Activated CD4-positive, alpha-beta T cell treated with anti-CD3 and anti-CD28 coated beads, Interleukin-2, Interleukin-6, amounts not matched to agents 100 ng/mL and 50 ng/mL, durations not matched to agents 16 hours and 8 hours (primary cell): ENCODE measurements at regions not wholly inside any gene's neighbourhood (a gene's known extent, or its start where the extent isn't known, plus 50 kb on each side); places are given as distances from the start of the nearest gene placed in this dataset.

Source experiments
- DNase-seq: peaks from one replicate; pipeline ENCODE4 v3.0.0-alpha.2; 2020

DNA sequence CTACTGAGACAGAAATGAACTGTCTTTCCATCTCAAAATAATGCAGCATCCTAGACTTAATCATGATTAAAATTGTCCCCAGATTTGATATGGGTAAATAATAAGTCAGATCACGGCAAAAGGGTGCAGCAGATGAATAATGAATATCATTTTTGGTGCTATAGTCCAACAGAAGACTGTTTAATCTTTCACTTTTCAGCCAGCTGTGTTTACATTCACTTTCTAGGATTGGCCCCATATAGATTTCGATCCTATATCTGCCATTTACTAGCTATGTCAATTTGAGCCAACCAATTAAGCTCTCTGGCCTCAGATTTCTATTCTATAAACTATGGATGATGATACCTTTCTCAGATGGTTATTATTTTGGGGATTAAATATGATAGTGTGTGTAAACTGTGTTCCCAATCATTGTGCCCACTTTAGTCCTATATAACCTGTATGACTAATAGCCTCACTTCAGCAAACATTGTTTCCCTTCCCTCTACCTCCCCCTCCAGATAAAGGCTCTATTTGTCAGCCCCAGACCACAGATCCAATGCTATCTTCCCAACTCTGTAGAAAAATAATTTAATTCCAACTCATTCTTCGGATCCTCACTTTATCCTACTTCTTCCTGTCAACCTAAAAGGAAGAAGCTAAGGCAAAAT is 53.6 kb upstream of the NT5E start:
- DNase-seq, result no peak

GRCh38 chr6:85395746-85396145 is 54.1 kb upstream of the NT5E start:
- no peak for DNase-seq

DNA sequence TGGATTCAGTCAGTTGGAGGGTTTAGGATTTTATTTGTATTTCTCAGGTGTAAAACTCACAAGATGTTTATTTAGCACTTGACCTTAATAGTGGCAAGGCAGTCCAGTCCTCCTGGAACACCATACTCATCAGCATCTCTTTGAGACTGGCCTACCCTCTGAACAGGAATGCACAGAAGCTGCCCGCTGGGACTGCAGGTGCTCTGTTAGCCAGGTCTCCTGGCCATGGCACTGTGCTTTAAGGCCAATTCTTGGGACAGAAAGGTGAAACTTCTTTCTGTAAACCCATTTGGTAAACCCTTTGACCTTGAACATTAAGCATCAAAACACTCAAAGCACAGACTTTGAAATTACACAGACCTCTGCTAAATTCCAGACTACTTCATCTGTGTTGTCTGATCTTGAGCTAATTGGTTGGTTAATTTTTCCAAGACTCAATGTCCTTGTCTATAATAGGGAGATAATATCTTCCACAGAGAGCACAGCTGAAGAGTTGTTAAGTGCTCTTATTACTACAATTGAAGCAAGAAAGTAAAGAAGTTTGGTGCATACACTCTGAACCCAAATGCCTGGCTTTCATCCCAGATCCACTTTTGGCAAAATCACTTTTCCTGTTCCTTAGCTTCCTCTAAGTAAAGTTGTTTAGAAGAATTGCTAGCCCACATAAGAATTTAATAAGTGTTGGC is 54.9 kb upstream of the NT5E start:
- no peak for DNase-seq

- no peak for DNase-seq
Measured at GRCh38 chr6:85394199-85394598, 55.7 kb upstream of the NT5E start.

DNA sequence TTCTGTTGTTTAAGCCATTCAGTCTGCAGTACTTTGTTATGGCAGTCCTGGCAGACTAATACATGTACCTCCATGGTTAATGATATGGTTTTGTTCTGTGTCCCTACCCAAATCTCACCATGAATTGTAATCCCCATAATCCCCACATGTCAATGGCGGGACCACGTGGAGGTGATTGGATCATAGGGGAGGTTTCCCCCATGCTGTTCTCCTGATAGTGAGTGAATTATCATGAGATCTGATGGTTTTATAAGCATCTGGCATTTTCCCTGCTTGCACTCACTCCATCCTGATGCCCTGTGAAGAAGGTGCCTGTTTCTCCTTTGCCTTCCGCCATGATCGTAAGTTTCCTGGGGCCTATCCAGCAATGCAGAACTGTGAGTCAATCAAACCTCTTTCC is 57.5 kb upstream of the NT5E start:
- DNase-seq, result no peak

GRCh38 chr6:85390775-85391174 is 59.1 kb upstream of the NT5E start:
- DNase-seq, result no peak

- no peak for DNase-seq
Measured at GRCh38 chr6:85390105-85390728, 59.7 kb upstream of the NT5E start.

DNA sequence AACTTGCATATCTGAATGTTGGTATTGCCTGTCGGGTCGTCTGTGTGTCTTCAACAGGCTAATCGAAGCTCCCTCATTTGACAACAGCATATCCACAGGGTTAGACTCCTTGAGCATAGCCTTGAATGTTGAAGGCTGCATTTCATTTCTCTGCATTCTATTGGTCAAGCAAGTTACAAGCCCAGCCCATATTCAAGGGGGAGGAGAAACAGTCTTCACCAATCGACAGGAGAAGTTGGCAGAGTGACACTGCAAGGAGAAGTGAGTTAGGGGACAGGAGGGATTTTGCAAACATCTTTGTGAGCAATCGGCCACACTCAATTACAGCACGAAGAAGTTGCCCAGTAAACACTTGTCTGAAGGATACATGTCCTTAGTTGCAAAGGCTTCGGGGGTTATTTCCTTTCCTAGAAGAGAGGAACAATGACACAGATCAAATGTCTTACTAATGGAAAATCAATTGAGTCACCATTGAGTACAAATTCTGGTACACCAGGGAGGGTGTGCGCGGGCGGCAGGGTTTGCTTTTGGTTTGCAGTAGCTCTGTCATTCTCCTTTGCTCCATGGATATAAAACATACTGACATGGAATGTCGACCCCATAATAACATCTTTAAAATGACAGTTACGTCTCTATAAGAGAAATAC is 60.6 kb upstream of the NT5E start:
- no peak for DNase-seq

- DNase-seq, result no peak
Measured at GRCh38 chr6:85388531-85388930, 61.4 kb upstream of the NT5E start.

- no peak for DNase-seq
Measured at GRCh38 chr6:85385636-85386315, 64.1 kb upstream of the NT5E start.

DNA sequence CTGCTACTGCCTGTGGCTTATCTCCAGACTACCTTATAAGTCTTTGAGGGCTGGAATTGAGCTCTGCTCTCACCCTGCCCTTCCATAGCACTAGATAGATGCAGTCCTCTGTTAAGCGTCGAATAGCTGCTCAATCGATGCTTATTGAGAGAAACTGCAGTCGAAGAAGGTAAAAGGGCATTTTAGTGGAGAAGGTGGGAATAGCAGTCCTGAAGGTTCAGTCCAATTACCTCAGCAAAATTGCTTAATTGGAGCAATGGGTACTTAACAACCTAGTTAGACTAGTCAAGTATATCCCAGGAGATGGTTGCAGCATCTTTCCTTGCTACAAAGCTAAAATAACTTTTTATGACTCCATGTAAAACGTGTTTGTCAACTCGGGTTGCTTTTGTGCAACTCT is 66.8 kb upstream of the NT5E start:
- no peak for DNase-seq

GRCh38 chr6:85382541-85382940 is 67.3 kb upstream of the NT5E start:
- DNase-seq, result no peak

DNA sequence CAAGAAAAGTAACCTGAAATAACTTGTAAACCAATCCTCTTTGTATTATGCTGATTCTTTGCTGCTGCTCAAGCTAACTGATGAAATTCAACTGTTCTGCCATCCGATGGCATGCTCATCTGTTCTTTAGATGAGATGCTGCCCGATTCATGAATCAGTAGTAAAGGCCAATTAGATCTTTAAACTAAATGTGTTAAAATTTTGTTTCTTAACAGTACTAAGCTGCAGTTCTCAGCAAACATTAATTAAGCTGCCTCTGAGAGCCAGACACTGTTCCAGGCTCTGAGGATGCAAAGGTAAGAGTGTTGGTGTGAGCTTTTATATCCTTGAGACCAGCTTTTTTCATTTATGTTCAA is 77.0 kb upstream of the NT5E start:
- no peak for DNase-seq

- no peak for DNase-seq
Measured at GRCh38 chr6:85372188-85372914, 77.5 kb upstream of the NT5E start.

DNA sequence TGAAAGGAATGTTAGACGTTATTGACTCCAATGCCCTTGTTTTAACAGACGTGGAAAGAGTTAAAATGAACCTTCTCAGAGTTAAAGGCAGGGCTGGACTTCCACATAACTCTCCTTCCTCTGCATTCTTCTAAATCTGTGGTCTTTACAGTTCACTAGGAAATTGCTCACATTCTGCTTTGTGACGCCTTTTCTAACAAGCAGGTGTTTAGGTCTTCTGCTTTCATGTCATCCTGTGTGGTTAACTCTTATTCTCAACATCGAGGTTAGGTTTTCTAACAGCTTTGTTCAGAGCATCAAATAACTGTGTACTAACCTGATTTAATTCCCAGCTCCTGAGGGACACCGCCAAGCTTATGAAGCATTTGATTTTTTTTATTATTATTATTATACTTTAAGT is 81.3 kb upstream of the NT5E start:
- DNase-seq, result no peak

DNA sequence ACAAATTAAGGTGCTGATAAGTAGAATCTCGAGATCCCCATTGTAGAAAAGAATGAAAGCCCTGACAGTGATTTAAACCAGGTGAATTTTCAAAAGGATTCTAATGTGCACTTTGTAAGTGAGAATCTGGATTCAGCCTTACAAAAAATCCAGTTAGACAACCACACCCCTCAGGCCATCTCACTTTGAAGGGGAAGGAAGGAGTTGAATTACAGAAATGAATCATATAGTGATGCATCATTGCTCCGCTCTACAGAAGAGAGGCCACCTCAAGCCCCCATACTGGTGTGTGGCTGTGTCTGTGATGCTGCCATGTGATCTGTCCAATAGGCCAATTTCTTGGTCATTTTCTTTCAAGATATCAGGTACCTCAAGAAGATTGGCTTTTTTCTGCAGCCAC is 85.5 kb upstream of the NT5E start:
- peak; percentile 11 for DNase-seq

DNA sequence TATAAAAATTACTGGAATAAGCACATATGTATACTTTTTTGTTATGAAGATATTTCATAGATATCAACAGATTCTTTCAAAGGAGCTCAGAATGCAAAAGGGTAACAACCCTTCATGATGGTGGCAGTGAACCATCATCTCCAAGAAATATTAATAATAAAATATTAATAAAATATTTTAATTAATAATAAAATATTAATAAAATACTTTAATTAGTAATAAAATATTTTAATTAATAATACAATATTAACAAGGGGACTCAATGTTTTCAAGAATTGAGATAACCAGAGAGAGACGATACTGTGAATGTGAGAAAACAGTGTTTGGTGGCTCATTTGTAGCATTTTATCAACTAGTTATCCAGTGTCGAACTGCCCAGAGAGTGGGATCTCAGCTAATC is 86.0 kb upstream of the NT5E start:
- no peak for DNase-seq

DNA sequence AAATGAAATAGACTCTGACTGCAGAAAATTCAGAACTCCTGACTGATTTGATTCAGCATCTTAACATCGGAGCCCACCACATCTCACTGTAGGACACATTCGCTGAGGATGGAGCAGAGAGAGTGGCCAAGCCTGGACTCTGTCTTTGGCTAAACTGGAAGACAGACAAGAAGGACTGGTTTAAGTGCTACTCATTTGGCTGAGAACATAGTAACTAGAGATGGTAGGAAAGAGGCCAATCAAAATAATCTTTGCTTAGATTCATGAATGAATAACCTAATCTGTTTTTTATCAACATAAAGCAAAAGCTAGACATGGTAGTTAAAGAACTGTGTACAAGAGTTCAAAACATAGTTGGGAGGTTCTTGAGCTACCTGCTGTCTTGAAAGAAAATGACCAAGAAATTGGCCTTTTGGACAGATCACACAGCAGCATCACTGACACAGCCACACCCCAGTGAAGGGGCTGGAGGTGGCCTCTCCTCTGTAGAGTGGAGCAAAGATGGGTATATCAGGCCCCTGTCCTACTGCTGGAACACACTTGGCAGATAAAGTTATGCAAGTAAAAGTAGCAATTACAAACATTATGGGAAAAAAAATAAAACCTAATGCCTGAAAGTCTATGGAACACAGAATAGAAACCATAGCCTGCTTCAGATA is 87.1 kb upstream of the NT5E start:
- DNase-seq, result no peak

DNA sequence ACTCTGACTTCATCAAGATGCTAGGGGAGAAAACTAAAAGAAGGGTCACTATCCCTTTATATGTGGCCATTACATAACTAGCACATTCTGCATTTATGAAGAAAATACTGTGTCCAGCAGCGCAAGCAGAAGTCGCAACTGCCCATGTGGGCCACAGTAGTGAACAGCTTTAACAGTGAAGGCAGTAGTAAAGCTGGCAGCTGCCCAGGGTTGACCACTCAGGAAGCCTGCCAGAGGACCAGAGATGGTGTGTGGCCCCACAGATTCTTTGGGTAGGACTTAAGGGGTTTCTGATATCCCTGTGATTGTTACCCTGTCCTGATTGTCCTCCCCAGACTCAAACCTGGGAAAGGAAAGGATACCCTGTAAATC is 88.3 kb upstream of the NT5E start:
- no peak for DNase-seq

DNA sequence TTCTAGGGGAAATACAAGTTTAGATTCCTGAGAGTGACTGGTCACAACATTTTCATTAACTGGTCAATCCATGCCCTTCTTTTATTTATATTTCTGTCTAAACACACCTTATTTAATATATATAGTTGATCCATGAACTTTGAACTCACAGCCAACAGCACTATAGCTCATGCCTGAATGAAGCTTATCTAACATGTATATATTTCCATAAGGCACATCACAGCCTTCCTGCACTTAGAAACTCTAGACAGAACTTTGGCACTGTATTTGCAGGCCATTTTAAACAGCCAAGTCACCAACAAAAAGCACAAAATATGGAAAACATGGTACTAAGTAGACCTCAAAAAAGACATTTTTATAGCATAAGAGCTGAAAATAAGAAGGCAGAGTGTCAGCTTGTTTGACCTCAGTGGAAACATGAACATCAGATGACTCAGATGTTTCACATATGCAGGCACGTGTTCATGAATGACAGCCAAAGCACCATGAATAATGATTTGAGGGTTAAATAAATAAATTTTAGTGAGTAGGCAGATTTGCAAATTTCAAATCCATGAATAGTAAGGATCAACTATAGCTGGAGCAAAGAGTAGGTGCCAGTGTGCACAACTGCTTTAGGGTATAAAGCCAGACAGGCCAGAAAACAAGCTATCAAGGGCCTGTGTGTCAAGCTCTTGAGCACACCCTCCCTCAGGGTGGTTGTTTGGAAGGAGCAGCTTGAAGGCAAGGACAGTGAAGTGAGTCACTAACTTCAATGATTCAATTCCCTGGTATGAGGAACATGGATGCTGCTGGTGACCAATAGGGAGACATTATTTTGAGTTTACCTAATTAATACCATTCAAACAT is 88.9 kb upstream of the NT5E start:
- no peak for DNase-seq

GRCh38 chr6:85357651-85358050 is 92.2 kb upstream of the NT5E start:
- no peak for DNase-seq
